WI38 (cell line): ENCODE measurements at regions not wholly inside any gene's neighbourhood (a gene's known extent, or its start where the extent isn't known, plus 50 kb on each side); places are given as distances from the start of the nearest gene placed in this dataset.

Experiments used
- H3K4me3 ChIP-seq: 2 replicates; pipeline ENCODE4 v1.5.1; 2011; ENCODE audit warnings: low read depth, mild to moderate bottlenecking, control low read depth, low read length
- TF ChIP-seq, protein P1 (sequence below): IDR thresholded peaks from 2 replicates; pipeline ENCODE4 v1.5.1; 2012; ENCODE audit warnings: low read depth, mild to moderate bottlenecking, control low read depth, low read length

DNA sequence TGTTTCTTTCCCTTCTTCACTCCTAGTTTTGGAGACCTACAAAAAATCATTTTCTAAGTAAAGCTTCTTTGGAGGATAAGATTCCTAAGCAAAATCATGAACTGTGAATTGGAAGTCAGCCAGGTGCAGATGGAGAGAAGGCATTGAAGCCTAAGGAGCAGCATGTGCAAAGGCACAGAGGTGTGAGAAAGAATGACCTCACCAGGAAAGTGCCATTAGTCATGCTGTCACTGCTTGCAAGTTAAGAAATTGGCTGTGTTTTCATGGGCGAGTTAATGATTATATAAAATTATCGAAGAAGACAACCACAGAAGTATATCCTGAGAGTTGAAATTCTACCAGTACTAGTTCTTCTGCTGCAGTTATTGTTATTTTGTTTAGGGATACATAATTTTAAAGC is 80.3 kb upstream of the KLHL1 start:
- H3K4me3 ChIP-seq = no peak overlapping the region
- TF ChIP-seq, protein P1, sequence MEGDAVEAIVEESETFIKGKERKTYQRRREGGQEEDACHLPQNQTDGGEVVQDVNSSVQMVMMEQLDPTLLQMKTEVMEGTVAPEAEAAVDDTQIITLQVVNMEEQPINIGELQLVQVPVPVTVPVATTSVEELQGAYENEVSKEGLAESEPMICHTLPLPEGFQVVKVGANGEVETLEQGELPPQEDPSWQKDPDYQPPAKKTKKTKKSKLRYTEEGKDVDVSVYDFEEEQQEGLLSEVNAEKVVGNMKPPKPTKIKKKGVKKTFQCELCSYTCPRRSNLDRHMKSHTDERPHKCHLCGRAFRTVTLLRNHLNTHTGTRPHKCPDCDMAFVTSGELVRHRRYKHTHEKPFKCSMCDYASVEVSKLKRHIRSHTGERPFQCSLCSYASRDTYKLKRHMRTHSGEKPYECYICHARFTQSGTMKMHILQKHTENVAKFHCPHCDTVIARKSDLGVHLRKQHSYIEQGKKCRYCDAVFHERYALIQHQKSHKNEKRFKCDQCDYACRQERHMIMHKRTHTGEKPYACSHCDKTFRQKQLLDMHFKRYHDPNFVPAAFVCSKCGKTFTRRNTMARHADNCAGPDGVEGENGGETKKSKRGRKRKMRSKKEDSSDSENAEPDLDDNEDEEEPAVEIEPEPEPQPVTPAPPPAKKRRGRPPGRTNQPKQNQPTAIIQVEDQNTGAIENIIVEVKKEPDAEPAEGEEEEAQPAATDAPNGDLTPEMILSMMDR = no peak

DNA sequence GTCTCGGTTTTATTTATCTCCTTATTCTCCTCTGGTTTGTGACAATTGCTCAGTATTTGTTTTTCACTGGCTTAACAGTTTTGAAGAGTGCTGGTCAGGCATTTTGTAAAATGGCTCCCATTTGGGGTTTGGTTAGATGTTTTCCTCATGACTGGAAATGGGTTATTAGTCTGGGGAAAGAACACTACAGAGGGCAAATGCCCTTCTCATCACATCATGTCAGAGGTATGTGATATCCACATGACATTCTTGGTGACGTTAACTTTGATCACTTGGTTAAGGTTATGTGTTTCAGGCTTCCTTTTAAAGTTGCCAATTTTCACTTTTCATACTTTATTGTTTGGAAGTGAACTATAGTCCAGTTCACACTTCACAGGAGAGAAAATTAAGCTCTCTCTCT is 74.8 kb upstream of the KLHL1 start:
- TF ChIP-seq, protein P1 = no peak
- no peak overlapping the region for H3K4me3 ChIP-seq
